ENCODE measurements at regions not wholly inside any gene's neighbourhood (a gene's known extent, or its start where the extent isn't known, plus 50 kb on each side); places are given as distances from the start of the nearest gene placed in this dataset.
"Not testable (repeated sequence)": the region's sequence is repeated elsewhere in the genome, so short reads cannot be mapped to it uniquely, and the experiment has no call there.

DNA sequence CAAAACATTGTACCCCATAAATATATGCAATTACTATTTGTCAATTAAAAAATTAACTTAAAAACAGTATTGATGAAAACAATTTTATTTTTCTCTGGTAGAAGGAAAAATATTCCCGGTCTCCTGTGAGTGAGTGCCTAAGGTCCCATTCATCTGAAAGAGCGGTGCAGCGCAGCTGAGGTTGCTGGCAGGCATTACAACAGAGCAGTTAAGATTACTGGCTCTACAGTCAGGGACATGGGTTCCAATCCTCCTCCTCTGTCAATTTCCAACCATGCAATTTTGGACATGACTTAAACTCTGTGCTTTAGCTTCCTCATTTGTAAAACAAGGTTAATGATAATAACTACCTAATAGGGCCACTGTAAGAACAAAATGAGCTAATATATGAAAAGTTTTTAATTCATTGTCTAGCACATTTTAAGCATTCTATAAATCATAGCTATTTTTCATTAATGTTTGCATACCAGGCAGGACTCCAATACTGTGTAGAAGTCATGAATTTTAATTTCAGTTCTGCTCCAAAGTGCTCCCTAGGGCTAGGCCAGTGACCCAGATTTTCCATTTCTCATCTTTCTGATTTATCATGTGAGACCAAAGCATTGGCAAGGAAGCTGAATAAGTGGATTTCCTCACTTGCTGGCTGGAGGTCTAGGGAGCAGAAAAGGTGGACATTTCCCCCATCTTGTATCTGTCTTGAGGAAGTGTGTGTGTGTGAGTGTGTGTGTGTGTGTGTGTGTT lies 174.2 kb upstream of the NBPF19 start:
- intact Hi-C loops (cut with DNase I, micrococcal nuclease); DNase-seq; H3K4me3 Mint-ChIP-seq; H3K27me3 Mint-ChIP-seq; POLR2A ChIA-PET; CTCF ChIA-PET; H3K4me1 Mint-ChIP-seq; H3K27ac Mint-ChIP-seq; H3K9me3 Mint-ChIP-seq (ENCODE audit: low read depth); ATAC-seq; H3K36me3 Mint-ChIP-seq (ENCODE audit: low read depth): not testable (repeated sequence)

DNA sequence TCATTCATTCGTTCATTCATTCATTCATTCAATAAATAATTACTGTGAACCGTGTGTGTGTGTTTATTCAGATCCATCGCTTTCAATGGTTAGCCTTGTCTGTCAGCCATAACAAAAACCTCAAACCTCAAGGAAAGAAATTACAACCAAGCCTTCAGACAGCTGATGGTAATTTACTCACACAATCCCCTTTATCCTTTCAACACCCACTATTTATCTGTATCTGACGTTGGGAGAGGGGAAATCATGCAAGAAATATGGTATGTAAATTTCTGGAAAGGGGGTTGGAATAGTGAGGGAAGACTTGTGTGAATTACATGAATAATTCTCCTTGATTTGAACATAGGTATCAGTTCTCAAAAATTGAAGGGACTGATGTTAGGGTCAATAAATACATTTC lies 173.6 kb upstream of the NBPF19 start:
- H3K4me3 Mint-ChIP-seq; H3K9me3 Mint-ChIP-seq (ENCODE audit: low read depth); H3K27ac Mint-ChIP-seq; CTCF ChIA-PET; POLR2A ChIA-PET; DNase-seq; H3K36me3 Mint-ChIP-seq (ENCODE audit: low read depth); ATAC-seq; intact Hi-C loops (cut with DNase I, micrococcal nuclease); H3K4me1 Mint-ChIP-seq; H3K27me3 Mint-ChIP-seq: not testable (repeated sequence)

DNA sequence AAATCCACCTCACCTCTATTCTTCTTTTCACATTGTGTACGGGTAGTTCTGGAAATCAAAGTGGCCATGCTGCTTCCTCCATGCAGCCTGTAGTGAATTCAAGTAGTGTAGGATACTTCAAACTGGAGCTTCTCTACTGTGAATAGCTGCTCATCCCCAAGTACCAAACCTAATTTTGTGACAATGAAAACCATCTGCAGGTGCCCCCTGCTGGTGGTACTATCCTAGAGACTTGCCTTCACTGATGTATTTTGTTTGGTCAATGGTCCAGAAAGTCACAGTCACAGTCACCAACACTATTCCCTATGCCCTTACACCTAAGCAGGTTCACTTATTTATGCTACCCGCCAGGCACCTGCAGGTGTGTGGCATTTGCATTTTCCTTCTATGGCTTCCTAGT lies 170.0 kb upstream of the NBPF19 start:
- H3K4me1 Mint-ChIP-seq; H3K27ac Mint-ChIP-seq; DNase-seq; H3K4me3 Mint-ChIP-seq; H3K27me3 Mint-ChIP-seq; CTCF ChIA-PET; H3K9me3 Mint-ChIP-seq (ENCODE audit: low read depth); H3K36me3 Mint-ChIP-seq (ENCODE audit: low read depth); POLR2A ChIA-PET; intact Hi-C loops (cut with DNase I, micrococcal nuclease): not testable (repeated sequence)
- peak; percentile 75 for ATAC-seq

DNA sequence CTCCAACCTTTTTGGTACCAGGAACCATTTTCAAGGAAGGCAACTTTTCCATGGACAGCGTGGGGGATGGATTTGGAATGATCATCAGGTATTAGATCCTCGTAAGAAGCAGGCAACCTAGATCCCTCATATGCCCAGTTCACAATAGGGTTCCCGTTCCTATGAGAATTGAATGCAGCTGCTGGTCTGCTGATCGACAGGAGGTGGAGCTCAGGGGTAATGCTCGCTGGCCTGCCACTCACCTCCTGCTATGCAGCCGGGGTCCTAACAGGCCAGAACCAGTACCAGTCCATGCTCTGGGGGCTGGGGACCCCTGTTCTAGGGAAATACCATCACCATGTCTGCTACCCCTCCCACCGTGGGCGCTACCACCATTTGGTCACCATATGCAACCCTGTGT lies 167.2 kb upstream of the NBPF19 start:
- CTCF ChIA-PET; H3K9me3 Mint-ChIP-seq (ENCODE audit: low read depth); H3K4me1 Mint-ChIP-seq; intact Hi-C loops (cut with DNase I, micrococcal nuclease); POLR2A ChIA-PET; H3K27ac Mint-ChIP-seq; DNase-seq; ATAC-seq; H3K36me3 Mint-ChIP-seq (ENCODE audit: low read depth); H3K27me3 Mint-ChIP-seq; H3K4me3 Mint-ChIP-seq: not testable (repeated sequence)

DNA sequence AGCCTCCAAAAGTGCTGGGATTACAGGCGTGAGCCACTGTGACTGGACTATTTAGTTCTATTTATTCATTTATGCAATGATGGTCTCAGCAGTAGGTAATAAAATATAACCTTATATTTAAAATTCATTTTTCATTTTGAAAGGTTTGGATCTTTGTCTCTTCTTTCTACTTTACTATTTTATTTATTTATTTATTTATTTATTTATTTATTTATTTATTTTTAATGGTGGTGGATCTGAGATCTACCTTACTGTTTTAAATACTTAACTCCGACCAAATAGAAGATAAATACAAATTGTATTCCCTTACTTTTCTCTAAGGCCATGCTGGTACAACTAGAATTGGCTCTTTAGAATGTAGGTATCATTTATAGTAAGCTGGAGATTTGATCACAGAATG lies 159.9 kb upstream of the NBPF19 start:
- H3K27ac Mint-ChIP-seq; H3K4me3 Mint-ChIP-seq; intact Hi-C loops (cut with DNase I, micrococcal nuclease); H3K4me1 Mint-ChIP-seq; H3K36me3 Mint-ChIP-seq (ENCODE audit: low read depth); DNase-seq; CTCF ChIA-PET; H3K27me3 Mint-ChIP-seq; H3K9me3 Mint-ChIP-seq (ENCODE audit: low read depth); ATAC-seq; POLR2A ChIA-PET: not testable (repeated sequence)

DNA sequence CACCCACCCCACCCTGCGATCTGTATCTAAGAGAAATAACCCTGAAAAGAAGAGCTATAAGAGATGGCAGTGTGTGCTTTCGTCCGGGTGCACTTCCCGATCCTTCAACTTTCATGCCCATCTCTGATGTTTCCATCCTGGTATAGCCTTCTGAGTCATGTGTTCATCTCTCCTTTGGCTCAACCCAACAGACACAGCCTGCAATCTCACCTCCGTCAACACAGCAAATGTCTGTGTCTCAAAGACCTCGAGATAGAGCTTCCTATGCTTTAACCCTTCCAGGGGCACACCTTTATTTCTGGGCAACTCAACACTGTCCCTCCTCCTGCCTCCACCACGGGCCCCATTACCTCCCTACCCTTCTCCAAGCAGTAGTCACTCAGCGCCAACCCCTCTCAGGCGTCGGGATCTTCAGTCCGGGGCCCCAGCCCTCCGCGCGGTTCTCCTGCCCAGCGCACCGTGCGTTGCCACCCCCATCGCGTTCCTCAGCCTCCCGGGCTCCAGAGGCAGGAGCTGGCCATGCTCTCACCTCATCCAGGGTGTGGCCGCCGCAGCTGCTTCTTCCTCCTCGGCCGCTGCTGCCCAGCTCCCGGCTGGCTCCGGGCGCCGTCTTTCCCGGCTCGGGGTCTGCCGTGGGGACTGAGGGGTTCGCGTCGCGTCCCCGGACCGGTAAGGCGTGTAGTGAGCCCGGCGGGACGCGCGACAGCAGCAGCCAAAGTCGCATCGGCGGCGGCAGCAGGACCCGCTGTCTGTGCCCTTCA lies 153.7 kb upstream of the NBPF19 start:
- ATAC-seq, result peak; percentile 26
- DNase-seq; H3K36me3 Mint-ChIP-seq (ENCODE audit: low read depth); H3K27me3 Mint-ChIP-seq; H3K9me3 Mint-ChIP-seq (ENCODE audit: low read depth); H3K4me1 Mint-ChIP-seq; POLR2A ChIA-PET; H3K27ac Mint-ChIP-seq; intact Hi-C loops (cut with DNase I, micrococcal nuclease); CTCF ChIA-PET; H3K4me3 Mint-ChIP-seq: not testable (repeated sequence)

DNA sequence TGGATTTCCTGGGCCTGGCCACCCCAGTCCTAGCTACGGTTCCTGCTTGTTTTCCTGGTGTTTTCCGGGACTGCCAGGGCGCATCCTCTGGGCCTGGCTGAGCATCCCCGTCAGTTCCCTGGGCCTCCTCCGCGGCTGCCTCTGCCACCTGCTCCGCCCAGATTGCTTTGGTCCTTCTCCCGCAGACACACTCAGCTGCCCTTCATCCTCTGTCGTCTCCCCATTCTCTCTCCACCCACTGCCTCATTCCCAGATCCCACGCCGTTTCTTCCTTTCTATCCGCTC lies 153.2 kb upstream of the NBPF19 start:
- H3K36me3 Mint-ChIP-seq (ENCODE audit: low read depth); H3K9me3 Mint-ChIP-seq (ENCODE audit: low read depth); H3K27me3 Mint-ChIP-seq; DNase-seq; CTCF ChIA-PET; ATAC-seq; POLR2A ChIA-PET; H3K4me3 Mint-ChIP-seq; H3K27ac Mint-ChIP-seq; H3K4me1 Mint-ChIP-seq; intact Hi-C loops (cut with DNase I, micrococcal nuclease): not testable (repeated sequence)

DNA sequence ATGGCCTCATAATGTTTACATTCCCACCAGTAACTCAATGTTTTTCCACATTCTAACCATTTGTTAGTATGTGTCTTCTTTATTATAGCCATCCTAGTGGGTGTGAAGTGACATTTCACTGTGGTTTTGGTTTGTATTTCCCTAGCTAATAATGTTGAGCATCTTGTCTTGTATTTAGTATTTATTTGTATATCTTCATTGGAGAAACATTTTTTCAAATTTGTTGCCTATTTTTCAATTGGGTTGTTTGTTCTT lies 144.8 kb upstream of the NBPF19 start:
- H3K4me3 Mint-ChIP-seq; H3K27ac Mint-ChIP-seq; H3K4me1 Mint-ChIP-seq; ATAC-seq; intact Hi-C loops (cut with DNase I, micrococcal nuclease); POLR2A ChIA-PET; H3K36me3 Mint-ChIP-seq (ENCODE audit: low read depth); H3K9me3 Mint-ChIP-seq (ENCODE audit: low read depth); DNase-seq; CTCF ChIA-PET; H3K27me3 Mint-ChIP-seq: not testable (repeated sequence)

DNA sequence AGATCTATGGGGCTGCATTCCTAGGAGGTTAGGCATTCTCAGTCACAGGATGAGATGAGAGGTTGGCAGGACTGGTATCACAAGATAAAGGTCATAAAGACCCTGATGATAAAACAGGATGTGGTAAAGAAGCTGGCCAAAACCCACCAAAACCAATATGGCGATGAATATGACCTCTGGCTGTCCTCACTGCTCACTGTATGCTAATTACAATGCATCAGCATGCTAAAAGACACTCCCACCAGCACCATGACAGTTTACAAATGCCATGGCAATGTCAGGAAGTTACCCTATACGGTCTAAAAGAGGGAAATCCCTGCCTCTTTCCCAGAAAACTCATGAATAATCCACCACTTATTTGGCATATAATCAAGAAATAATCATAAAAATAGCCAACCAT lies 138.8 kb upstream of the NBPF19 start:
- H3K27ac Mint-ChIP-seq, ATAC-seq: not testable (repeated sequence)

DNA sequence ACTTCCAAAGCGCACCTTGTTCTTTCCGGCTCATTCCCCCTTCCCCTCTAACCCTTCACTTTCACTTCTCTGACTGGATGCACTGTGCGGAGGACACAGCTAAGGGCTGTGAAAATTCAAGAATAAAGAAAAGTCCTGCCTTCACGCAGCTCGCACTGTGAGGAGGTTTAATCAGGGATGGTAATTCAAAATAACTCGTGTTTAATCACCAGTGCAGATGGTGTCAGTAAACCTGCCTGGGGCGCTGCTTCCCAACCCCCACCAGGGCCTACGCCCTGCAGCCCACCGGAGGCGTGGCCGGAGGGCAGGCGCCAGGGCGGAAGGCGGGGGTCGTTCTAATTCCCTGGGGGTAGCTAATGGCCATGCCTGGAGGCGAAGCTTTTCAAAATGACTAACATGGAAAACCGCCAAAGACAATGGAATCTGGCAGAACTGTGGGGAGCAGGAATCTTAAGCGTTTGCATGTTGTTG lies 136.6 kb upstream of the NBPF19 start:
- H3K4me3 Mint-ChIP-seq; ATAC-seq; H3K4me1 Mint-ChIP-seq; CTCF ChIA-PET; DNase-seq; H3K27ac Mint-ChIP-seq; H3K27me3 Mint-ChIP-seq; H3K9me3 Mint-ChIP-seq (ENCODE audit: low read depth); H3K36me3 Mint-ChIP-seq (ENCODE audit: low read depth); POLR2A ChIA-PET; intact Hi-C loops (cut with DNase I, micrococcal nuclease): not testable (repeated sequence)

More for the DNA sequence above, 138.8 kb upstream of the NBPF19 start:
- DNase-seq; intact Hi-C loops (cut with DNase I, micrococcal nuclease); POLR2A ChIA-PET; H3K27me3 Mint-ChIP-seq; H3K4me1 Mint-ChIP-seq; H3K36me3 Mint-ChIP-seq (ENCODE audit: low read depth); H3K4me3 Mint-ChIP-seq; CTCF ChIA-PET; H3K9me3 Mint-ChIP-seq (ENCODE audit: low read depth): not testable (repeated sequence)

DNA sequence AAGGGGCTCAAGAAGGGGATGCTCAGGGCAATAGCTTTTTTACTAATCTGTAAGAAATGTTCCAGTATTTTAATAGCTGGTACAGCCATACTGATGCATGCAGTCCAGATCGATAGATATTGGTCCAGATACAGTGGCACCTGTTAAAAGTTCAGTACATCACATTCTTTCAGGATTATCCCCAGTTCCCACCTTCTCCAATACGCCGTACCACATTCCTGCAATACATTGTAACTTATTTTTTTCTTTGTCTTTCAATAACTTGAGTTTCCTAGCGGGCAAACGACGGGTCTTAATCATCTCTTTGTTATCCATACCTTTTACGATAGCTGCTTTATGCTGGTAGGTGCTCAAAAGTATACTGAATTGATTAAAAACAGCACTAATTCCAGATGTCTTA lies 136.1 kb upstream of the NBPF19 start:
- H3K27me3 Mint-ChIP-seq; ATAC-seq; CTCF ChIA-PET; intact Hi-C loops (cut with DNase I, micrococcal nuclease); H3K4me3 Mint-ChIP-seq; POLR2A ChIA-PET; DNase-seq; H3K27ac Mint-ChIP-seq; H3K9me3 Mint-ChIP-seq (ENCODE audit: low read depth); H3K4me1 Mint-ChIP-seq; H3K36me3 Mint-ChIP-seq (ENCODE audit: low read depth): not testable (repeated sequence)

DNA sequence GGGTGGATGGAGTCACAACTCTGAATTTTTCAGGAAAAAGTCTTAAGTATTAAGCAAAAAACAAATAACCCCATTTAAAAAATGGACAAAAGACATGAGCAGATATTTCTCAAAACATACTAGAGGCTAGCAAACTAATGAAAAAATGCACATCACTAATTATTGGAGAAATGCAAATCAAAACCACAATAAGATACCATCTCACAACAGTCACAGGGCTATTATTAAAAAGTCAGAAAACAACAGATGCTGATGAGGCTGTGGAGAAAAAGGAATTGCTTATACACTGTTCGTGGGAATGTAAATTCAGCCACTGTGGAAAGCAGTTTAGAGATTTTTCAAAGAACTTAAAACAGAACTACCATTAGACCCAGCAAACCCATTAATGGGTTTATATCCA lies 125.4 kb upstream of the NBPF19 start:
- H3K4me3 Mint-ChIP-seq, H3K4me1 Mint-ChIP-seq: not testable (repeated sequence)

More for the DNA sequence above, 125.4 kb upstream of the NBPF19 start:
- ATAC-seq; H3K36me3 Mint-ChIP-seq (ENCODE audit: low read depth); DNase-seq; POLR2A ChIA-PET; CTCF ChIA-PET; H3K9me3 Mint-ChIP-seq (ENCODE audit: low read depth); H3K27me3 Mint-ChIP-seq; H3K27ac Mint-ChIP-seq; intact Hi-C loops (cut with DNase I, micrococcal nuclease): not testable (repeated sequence)
